K562 (cell line): ENCODE measurements at regions not wholly inside any gene's neighbourhood (a gene's known extent, or its start where the extent isn't known, plus 50 kb on each side); places are given as distances from the start of the nearest gene placed in this dataset.

Source experiments
- ATAC-seq: fragments of 200-7000 bp; cut with Tn5 transposase; 3 replicates; pipeline ENCODE4 v1.9.1; 2020; ENCODE audit warnings: moderate library complexity
- BruUV-seq: library from RNA; stranded (reverse); fragments of 400-500 nt; replicated peaks from 2 replicates; lab custom pipeline; 2021; lab: Mats Ljungman, UMichigan
- CTCF ChIA-PET: fragments of 300-600 bp; formaldehyde crosslinking; extraction: SDS; loops from one replicate; lab custom pipeline; 2021; ENCODE audit warnings: low intra/inter-chr PET ratio; lab: Yijun Ruan, JAX
- POLR2A ChIA-PET: fragments of 300-600, 350-650 bp; sonication (Branson Sonifier 250); formaldehyde crosslinking; extraction: SDS; loops from one replicate; lab custom pipeline; 2021; ENCODE audit warnings: antibody characterized with exemption, inconsistent platforms; lab: Yijun Ruan, JAX
- DNase-seq, 4 experiments: peaks; one replicate each; pipeline versions ENCODE4 v3.0.0 to v3.0.0-alpha.2; 2011 to 2018; ENCODE audit warnings: low spot score in 3 of 4, mixed read lengths in 3 of 4; ENCODE audit errors: extremely low read depth in 1 of 4
- FAIRE-seq: peaks from 2 replicates; lab custom pipeline; 2011; peaks lifted over from hg19 to GRCh38; lab: Jason Lieb, UNC
- H2AFZ ChIP-seq: 2 replicates; pipeline ENCODE4 v1.6.0; 2011; ENCODE audit warnings: low read depth, low read length, control low read depth, inconsistent platforms
- H3K27ac ChIP-seq: fragments of 200-600 bp; 3 replicates; pipeline ENCODE4 v1.8.0; 2011; ENCODE audit warnings: low read depth, mild to moderate bottlenecking, control low read depth, inconsistent platforms, low read length, moderate library complexity, mixed read lengths; ENCODE audit errors: extremely low read depth
- H3K27me3 ChIP-seq, 2 experiments: fragments of 300-600 bp in 1 of 2; 2 replicates in 1 of 2; 3 replicates in 1 of 2; pipeline versions ENCODE4 v1.6.0 to v1.8.0; 2011; ENCODE audit warnings: inconsistent platforms in 2 of 2, low read length in 2 of 2, mild to moderate bottlenecking in 1 of 2, mixed read lengths in 1 of 2, moderate library complexity in 1 of 2; ENCODE audit not compliant: control insufficient read depth in 2 of 2, insufficient read depth in 2 of 2
- H3K36me3 ChIP-seq: fragments of 300-600 bp; 3 replicates; pipeline ENCODE4 v1.8.0; 2011; ENCODE audit warnings: mild to moderate bottlenecking, low read length, inconsistent platforms; ENCODE audit not compliant: control insufficient read depth, insufficient read depth
- H3K4me1 ChIP-seq, 2 experiments: fragments of 200-600 bp in 1 of 2; replicated peaks in 1 of 2; 2 replicates in 1 of 2; 3 replicates in 1 of 2; pipeline versions ENCODE4 v1.5.1 to v1.8.0; 2011; ENCODE audit warnings: inconsistent platforms in 2 of 2, low read length in 2 of 2, mild to moderate bottlenecking in 1 of 2, mixed read lengths in 1 of 2, moderate library complexity in 1 of 2; ENCODE audit not compliant: control insufficient read depth in 2 of 2, insufficient read depth in 2 of 2
- H3K4me2 ChIP-seq: 2 replicates; pipeline ENCODE4 v1.6.1; 2011; ENCODE audit warnings: low read length, control low read depth, inconsistent platforms, mixed read lengths; ENCODE audit not compliant: insufficient read depth
- H3K4me3 ChIP-seq: fragments of 200-600 bp; sonication (generic), shearing (Covaris generic); 2 replicates; pipeline ENCODE4 v1.5.1; 2016; ENCODE audit warnings: control low read depth, inconsistent platforms
- H3K79me2 ChIP-seq: fragments of 200-600 bp; 3 replicates; pipeline ENCODE4 v1.8.0; 2011; ENCODE audit warnings: low read length, inconsistent platforms; ENCODE audit not compliant: control insufficient read depth, insufficient read depth
- H3K9ac ChIP-seq, 2 experiments: 2 replicates each; pipeline versions ENCODE4 v1.6.0 to v1.6.1; 2011; ENCODE audit warnings: low read depth in 2 of 2, low read length in 2 of 2, control low read depth in 1 of 2, inconsistent platforms in 1 of 2, mild to moderate bottlenecking in 1 of 2, mixed read lengths in 1 of 2; ENCODE audit not compliant: insufficient read depth in 1 of 2
- H3K9me1 ChIP-seq: one replicate; pipeline ENCODE4 v1.6.0; 2011; ENCODE audit warnings: inconsistent platforms, mild to moderate bottlenecking, low read length, moderate library complexity; ENCODE audit not compliant: control insufficient read depth, insufficient read depth
- H3K9me3 ChIP-seq: replicated peaks from 2 replicates; pipeline ENCODE4 v1.5.1; 2011; ENCODE audit warnings: low read depth, low read length, inconsistent platforms; ENCODE audit not compliant: control insufficient read depth, insufficient read depth
- H4K20me1 ChIP-seq: replicated peaks from 2 replicates; pipeline ENCODE4 v1.6.1; 2011; ENCODE audit warnings: low read length, inconsistent platforms, mixed read lengths; ENCODE audit not compliant: control insufficient read depth, insufficient read depth
- BDP1 ChIP-seq: IDR thresholded peaks from 3 replicates; pipeline ENCODE4 v1.6.1; 2011; ENCODE audit not compliant: insufficient read length, insufficient read depth
- CBX3 ChIP-seq, 2 experiments: IDR thresholded peaks; 1 replicate in 1 of 2; 2 replicates in 1 of 2; pipeline ENCODE4 v1.6.1; 2012; ENCODE audit warnings: inconsistent platforms in 2 of 2, low read length in 2 of 2, borderline replicate concordance in 1 of 2, control low read depth in 1 of 2
- CEBPG ChIP-seq, 3 experiments: fragments of 200-800 bp in 1 of 3; sonication (Bioruptor generic) in 1 of 3; sonication (generic) in 1 of 3; formaldehyde crosslinking in 1 of 3; IDR thresholded peaks in 2 of 3; conservative IDR thresholded peaks in 1 of 3; 2 replicates each; pipeline versions ENCODE4 v1.6.1 to v1.8.0; 2016 to 2022; ENCODE audit warnings: missing compliant biosample characterization in 2 of 3, missing genetic modification characterization in 2 of 3, mild to moderate bottlenecking in 1 of 3, missing genetic modification reagents in 1 of 3
- FIP1L1 ChIP-seq: fragments of 200-400 bp; formaldehyde crosslinking; IDR thresholded peaks from 2 replicates; pipeline ENCODE4 v1.6.1; 2018; ENCODE audit warnings: mild to moderate bottlenecking, low read depth, low read length; ENCODE audit not compliant: poor library complexity, severe bottlenecking
- FOXA1 ChIP-seq: fragments of 450-650 bp; IDR thresholded peaks from 2 replicates; pipeline ENCODE4 v1.6.1; 2016; ENCODE audit warnings: mild to moderate bottlenecking, borderline replicate concordance
- FOXK1 ChIP-seq: sonication (generic); formaldehyde crosslinking; IDR thresholded peaks from 2 replicates; pipeline ENCODE4 v1.8.0; 2022; ENCODE audit warnings: missing genetic modification reagents, mild to moderate bottlenecking, borderline replicate concordance
- KAT2B ChIP-seq: IDR thresholded peaks from one replicate; pipeline ENCODE4 v1.6.1; 2012; ENCODE audit warnings: low read depth, mild to moderate bottlenecking, control low read depth, inconsistent platforms, low read length, moderate library complexity
- KLF1 ChIP-seq: fragments of 450-650 bp; IDR thresholded peaks from 2 replicates; pipeline ENCODE4 v1.6.1; 2016; ENCODE audit warnings: missing genetic modification characterization, missing compliant biosample characterization
- NFE2L1 ChIP-seq: fragments of 450-650 bp; IDR thresholded peaks from 2 replicates; pipeline ENCODE4 v1.6.1; 2016; ENCODE audit warnings: missing genetic modification characterization, low read depth, mild to moderate bottlenecking, missing compliant biosample characterization, moderate library complexity, borderline replicate concordance
- PHTF2 ChIP-seq: fragments of 250-450 bp; sonication (Bioruptor Pico); IDR thresholded peaks from 2 replicates; pipeline ENCODE4 v1.5.0; 2021; ENCODE audit warnings: mild to moderate bottlenecking
- SP1 ChIP-seq: sonication (generic); formaldehyde crosslinking; IDR thresholded peaks from 2 replicates; pipeline ENCODE4 v1.8.1; 2022; ENCODE audit warnings: mild to moderate bottlenecking, missing genetic modification reagents
- WHSC1 ChIP-seq: IDR thresholded peaks from one replicate; pipeline ENCODE4 v1.6.1; 2012; ENCODE audit warnings: low read length, control low read depth, inconsistent platforms
- ZNF3 ChIP-seq: fragments of 250-450 bp; sonication (Bioruptor Pico); IDR thresholded peaks from 2 replicates; pipeline ENCODE4 v1.5.0; 2021; ENCODE audit warnings: mild to moderate bottlenecking, moderate library complexity
- WGBS: fragments of 100-300 bp; shearing (Covaris generic); methylation state at CpG from one replicate; pipeline ENCODE4 v1.1.6; 2016; ENCODE audit warnings: low coverage, mixed read lengths; ENCODE audit not compliant: insufficient coverage; ENCODE audit errors: missing lambda C conversion rate; 5-methylcytosine and 5-hydroxymethylcytosine counted together
- in situ Hi-C: fragments of 300-500 bp; cut with MboI; formaldehyde crosslinking; loops from 4 replicates; pipeline ENCODE4 v1.15.0; 2018; ENCODE audit warnings: inconsistent platforms, mixed read lengths
- intact Hi-C: fragments of 100-400 bp; cut with micrococcal nuclease; formaldehyde crosslinking; loops from 2 replicates; pipeline ENCODE4 v1.14.2; 2022
- TF ChIP-seq, protein P1 (sequence below): fragments of 450-650 bp; formaldehyde crosslinking; IDR thresholded peaks from 2 replicates; pipeline ENCODE4 v1.4.0; 2020; ENCODE audit warnings: mild to moderate bottlenecking, moderate library complexity

DNA sequence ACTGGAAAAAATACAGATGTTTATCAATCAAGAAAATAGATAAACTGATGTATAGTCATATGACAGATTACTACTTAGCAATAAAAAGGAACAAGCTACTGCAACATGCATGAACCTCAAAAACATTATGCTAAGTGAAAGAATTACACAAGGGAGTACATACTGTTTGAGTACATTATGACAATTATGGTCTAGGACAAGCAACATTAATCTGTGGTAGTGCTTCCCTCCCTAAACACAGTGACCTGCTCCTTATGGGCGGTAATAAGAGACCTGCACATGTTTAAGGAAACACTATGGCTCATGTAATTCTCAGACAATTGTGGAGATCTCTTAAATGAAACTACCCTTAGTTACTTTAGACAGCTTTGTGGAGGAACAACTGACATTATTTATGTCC lies 421.2 kb upstream of the FBXO33 start:
- H3K27me3 ChIP-seq = no peaks in the 10 kb centered on the region
- no peak overlapping the region for H3K27ac ChIP-seq
- no peak overlapping the region for H3K4me3 ChIP-seq
- TF ChIP-seq NFE2L1 (no peak), ZNF3 (no peak), KAT2B (no peak), FIP1L1 (no peak)
- TF ChIP-seq, protein P1, sequence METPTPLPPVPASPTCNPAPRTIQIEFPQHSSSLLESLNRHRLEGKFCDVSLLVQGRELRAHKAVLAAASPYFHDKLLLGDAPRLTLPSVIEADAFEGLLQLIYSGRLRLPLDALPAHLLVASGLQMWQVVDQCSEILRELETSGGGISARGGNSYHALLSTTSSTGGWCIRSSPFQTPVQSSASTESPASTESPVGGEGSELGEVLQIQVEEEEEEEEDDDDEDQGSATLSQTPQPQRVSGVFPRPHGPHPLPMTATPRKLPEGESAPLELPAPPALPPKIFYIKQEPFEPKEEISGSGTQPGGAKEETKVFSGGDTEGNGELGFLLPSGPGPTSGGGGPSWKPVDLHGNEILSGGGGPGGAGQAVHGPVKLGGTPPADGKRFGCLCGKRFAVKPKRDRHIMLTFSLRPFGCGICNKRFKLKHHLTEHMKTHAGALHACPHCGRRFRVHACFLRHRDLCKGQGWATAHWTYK (CRISPR knock-in tag) = no peak
- in situ Hi-C loops = no loop called here
- CTCF ChIA-PET = no interaction called here
- no peaks in the 10 kb centered on the region for H4K20me1 ChIP-seq
- no peaks in the 10 kb centered on the region for H3K4me1 ChIP-seq
- H2AFZ ChIP-seq = no peak overlapping the region
- no peaks in the 10 kb centered on the region for H3K36me3 ChIP-seq
- no peak for FAIRE-seq
- no TSS peak for BruUV-seq
- H3K9ac ChIP-seq = no peak overlapping the region
- no peaks in the 10 kb centered on the region for H3K79me2 ChIP-seq
- no peaks in the 10 kb centered on the region for H3K9me1 ChIP-seq
- WGBS = 0% methylated on average over 1 of the region's 1 CpG
- no peaks in the 10 kb centered on the region for H3K9me3 ChIP-seq
- POLR2A ChIA-PET = no interaction called here
- DNase-seq = no peak
- H3K4me2 ChIP-seq = no peak overlapping the region
- intact Hi-C loops = no loop called here
- no peak for ATAC-seq

DNA sequence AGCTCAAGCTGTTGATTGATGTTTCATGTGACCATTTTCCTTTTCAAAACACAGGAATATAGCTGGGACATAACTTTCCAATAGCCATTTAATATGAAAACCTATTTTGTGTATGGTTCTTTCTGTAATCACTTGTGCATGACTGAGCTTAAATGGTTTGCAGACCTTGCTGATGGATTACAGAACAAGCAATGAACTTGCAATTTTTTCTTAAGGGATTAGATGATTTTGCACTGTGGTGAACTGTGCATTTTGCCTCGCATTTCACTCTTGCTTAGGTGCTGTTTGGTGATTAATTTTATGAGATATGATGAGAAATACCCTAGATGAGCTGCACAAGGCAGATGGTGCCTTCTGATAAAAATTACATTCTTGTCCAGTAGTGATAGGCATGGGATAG lies 419.0 kb upstream of the FBXO33 start:
- intact Hi-C loops = no loop called here
- ATAC-seq (no peak), DNase-seq (no peak), FAIRE-seq (no peak)
- no peak overlapping the region for H3K4me2 ChIP-seq
- ChIA-PET CTCF (no interaction called here), POLR2A (no interaction called here)
- 0% methylated on average over 1 of the region's 1 CpG for WGBS
- in situ Hi-C loops = no loop called here
- H4K20me1 ChIP-seq = no peaks in the 10 kb centered on the region
- H3K4me1 ChIP-seq = no peaks in the 10 kb centered on the region
- H3K27me3 ChIP-seq = no peaks in the 10 kb centered on the region
- no peak overlapping the region for H3K4me3 ChIP-seq
- no TSS peak for BruUV-seq
- H3K79me2 ChIP-seq = no peaks in the 10 kb centered on the region
- H2AFZ ChIP-seq = no peak overlapping the region
- no peak overlapping the region for H3K27ac ChIP-seq
- no peaks in the 10 kb centered on the region for H3K9me1 ChIP-seq
- no peaks in the 10 kb centered on the region for H3K36me3 ChIP-seq
- H3K9ac ChIP-seq = no peak overlapping the region
- no peaks in the 10 kb centered on the region for H3K9me3 ChIP-seq
- no peak for TF ChIP-seq CEBPG (CRISPR knock-in tag; IDR thresholded peaks at IDR 0.05)
- no peak for TF ChIP-seq CEBPG (tag; conservative IDR thresholded peaks at IDR 0.05 in 1 of 2, IDR thresholded peaks at IDR 0.05 in 1 of 2)
- TF ChIP-seq CBX3 (IDR thresholded peaks at IDR 0.05; ENCODE audit: borderline replicate concordance in 1 of 2, low read length in 2 of 2) = no peak
- no peak for TF ChIP-seq BDP1
- no peak for TF ChIP-seq FOXK1 (CRISPR knock-in tag)
- TF ChIP-seq WHSC1 = no peak
- TF ChIP-seq KLF1 (tag) = no peak
- no peak for TF ChIP-seq PHTF2 (CRISPR knock-in tag)
- no peak for TF ChIP-seq SP1 (CRISPR knock-in tag)
- no peak for TF ChIP-seq FOXA1
